Right renal cortex interstitium (tissue), 3 donors: ENCODE measurements at regions not wholly inside any gene's neighbourhood (a gene's known extent, or its start where the extent isn't known, plus 50 kb on each side); places are given as distances from the start of the nearest gene placed in this dataset.

ENCODE experiments used
- DNase-seq, 3 donors: peaks; one replicate each; pipeline ENCODE4 v3.0.0-alpha.2; 2013; ENCODE audit warnings: low read depth in 3 of 3, low spot score in 2 of 3

DNA sequence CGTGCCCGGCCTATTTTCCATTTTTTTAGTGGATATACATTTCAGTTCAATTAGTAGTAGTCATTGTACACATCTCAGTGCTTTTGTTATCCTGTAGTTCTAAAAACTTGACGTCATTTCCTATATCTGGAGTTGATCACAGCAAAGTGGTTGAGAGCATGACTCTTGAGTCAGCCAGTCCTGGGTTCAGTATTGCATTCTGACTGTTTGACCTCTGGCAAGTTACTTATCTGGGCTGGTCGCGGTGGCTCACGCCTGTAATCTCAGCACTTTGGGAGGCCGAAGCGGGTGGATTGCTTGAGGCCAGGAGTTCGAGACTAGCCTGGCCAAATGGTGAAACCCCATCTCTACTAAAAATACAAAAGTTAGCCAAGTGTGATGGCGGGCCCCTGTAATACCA is 50.4 kb upstream of the PPM1B start:
- no peak for DNase-seq
